H1 (cell line): ENCODE measurements at regions not wholly inside any gene's neighbourhood (a gene's known extent, or its start where the extent isn't known, plus 50 kb on each side); places are given as distances from the start of the nearest gene placed in this dataset.

ENCODE experiments used
- BACH1 ChIP-seq: IDR thresholded peaks from 2 replicates; pipeline ENCODE4 v1.6.1; 2012; ENCODE audit warnings: low read length, improper control_type of control experiment
- NANOG ChIP-seq: IDR thresholded peaks from 2 replicates; pipeline ENCODE4 v1.6.1; 2011; ENCODE audit warnings: low read length, low read depth, mild to moderate bottlenecking, inconsistent platforms; ENCODE audit not compliant: insufficient read depth, poor library complexity, severe bottlenecking
- POU5F1 ChIP-seq: IDR thresholded peaks from 2 replicates; pipeline ENCODE4 v1.6.1; 2011; ENCODE audit warnings: low read depth, mild to moderate bottlenecking, low read length, moderate library complexity
- RAD21 ChIP-seq, 2 experiments: IDR thresholded peaks in 1 of 2; conservative IDR thresholded peaks in 1 of 2; 2 replicates each; pipeline ENCODE4 v1.6.1; 2011; ENCODE audit warnings: low read depth in 2 of 2, low read length in 2 of 2, improper control_type of control experiment in 1 of 2, inconsistent platforms in 1 of 2, mild to moderate bottlenecking in 1 of 2, moderate library complexity in 1 of 2
- SP4 ChIP-seq: IDR thresholded peaks from 2 replicates; pipeline ENCODE4 v1.6.1; 2012; ENCODE audit warnings: low read length, inconsistent platforms

GRCh38 chr4:140808256-140808655, 52.1 kb upstream of the TBC1D9 start (continued):
- TF ChIP-seq NANOG (no peak), RAD21 (IDR thresholded peaks at IDR 0.05 in 1 of 2, conservative IDR thresholded peaks at IDR 0.05 in 1 of 2; ENCODE audit: low read depth in 2 of 2, low read length in 2 of 2) (no peak), POU5F1 (no peak), BACH1 (no peak), SP4 (no peak)
